ENCODE measurements at regions not wholly inside any gene's neighbourhood (a gene's known extent, or its start where the extent isn't known, plus 50 kb on each side); places are given as distances from the start of the nearest gene placed in this dataset.

DNA sequence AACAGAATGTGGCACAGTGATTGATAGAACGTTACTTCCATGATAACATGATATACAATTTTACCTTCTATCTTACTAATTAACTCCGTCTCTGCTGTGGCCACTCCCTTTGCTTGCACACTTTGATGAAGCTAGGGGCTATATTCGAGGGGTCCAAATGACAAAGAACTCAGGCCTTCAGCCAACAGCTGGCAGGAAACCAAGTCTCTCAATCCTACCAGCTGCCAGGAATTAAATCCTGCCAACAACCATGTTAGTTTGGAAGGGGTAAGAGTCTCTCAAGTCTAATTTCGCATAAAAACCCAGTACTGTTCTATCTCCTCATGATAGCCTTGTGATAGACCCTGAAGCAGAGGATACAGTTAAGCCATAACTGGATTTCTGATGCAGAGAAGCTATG, 1122.9 kb upstream of the PCDH10 start (continued):
- TF ChIP-seq ZSCAN31 (CRISPR knock-in tag; IDR thresholded peaks at IDR 0.05; ENCODE audit: low read depth) (no peak), ZNF577 (CRISPR knock-in tag; IDR thresholded peaks at IDR 0.05; ENCODE audit: borderline replicate concordance, low read depth) (no peak), EEA1 (CRISPR knock-in tag; IDR thresholded peaks at IDR 0.05; ENCODE audit: borderline replicate concordance) (no peak), ATM (IDR thresholded peaks at IDR 0.05; ENCODE audit: borderline replicate concordance) (no peak), MAZ (IDR thresholded peaks at IDR 0.05; ENCODE audit: borderline replicate concordance, low read depth, low read length) (no peak), MAZ (CRISPR knock-in tag; IDR thresholded peaks at IDR 0.05; ENCODE audit: low read depth) (no peak), KAT8 (CRISPR knock-in tag; IDR thresholded peaks at IDR 0.05) (no peak), ZFP62 (CRISPR knock-in tag; IDR thresholded peaks at IDR 0.05) (no peak), HNF4A (CRISPR knock-in tag; IDR thresholded peaks at IDR 0.05) (no peak), PHF8 (CRISPR knock-in tag; IDR thresholded peaks at IDR 0.05) (no peak)
- TF ChIP-seq, protein P1, sequence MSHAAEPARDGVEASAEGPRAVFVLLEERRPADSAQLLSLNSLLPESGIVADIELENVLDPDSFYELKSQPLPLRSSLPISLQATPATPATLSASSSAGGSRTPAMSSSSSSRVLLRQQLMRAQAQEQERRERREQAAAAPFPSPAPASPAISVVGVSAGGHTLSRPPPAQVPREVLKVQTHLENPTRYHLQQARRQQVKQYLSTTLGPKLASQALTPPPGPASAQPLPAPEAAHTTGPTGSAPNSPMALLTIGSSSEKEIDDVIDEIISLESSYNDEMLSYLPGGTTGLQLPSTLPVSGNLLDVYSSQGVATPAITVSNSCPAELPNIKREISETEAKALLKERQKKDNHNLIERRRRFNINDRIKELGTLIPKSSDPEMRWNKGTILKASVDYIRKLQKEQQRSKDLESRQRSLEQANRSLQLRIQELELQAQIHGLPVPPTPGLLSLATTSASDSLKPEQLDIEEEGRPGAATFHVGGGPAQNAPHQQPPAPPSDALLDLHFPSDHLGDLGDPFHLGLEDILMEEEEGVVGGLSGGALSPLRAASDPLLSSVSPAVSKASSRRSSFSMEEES (CRISPR knock-in tag; IDR thresholded peaks at IDR 0.05) = no peak

DNA sequence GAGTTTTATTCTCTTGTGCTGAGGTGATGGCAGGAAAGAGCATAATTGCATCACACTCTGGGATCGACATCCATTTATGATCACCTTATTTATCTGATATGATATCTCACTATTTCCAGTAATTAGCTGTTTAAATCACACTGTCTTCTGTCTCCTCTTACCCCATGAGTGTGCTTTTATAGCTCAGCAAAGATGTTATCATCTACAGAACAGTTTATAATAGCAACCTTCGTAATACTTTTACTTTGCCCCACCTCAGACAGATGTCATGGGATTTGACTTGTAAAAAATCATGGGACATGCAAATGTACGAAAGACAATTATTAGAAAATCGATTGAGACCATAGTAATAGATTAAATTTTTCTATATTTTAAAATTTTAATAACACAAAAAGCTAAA, 1122.3 kb upstream of the PCDH10 start:
- CTCF ChIA-PET (ENCODE audit: low intra/inter-chr PET ratio, low total read pairs) = no interaction called here
- Histone ChIP-seq H3K9ac (ENCODE audit: insufficient read depth, low read depth, low read length) (no peak overlapping the region), H3K4me1 (ENCODE audit: insufficient read depth, low read length) (no peaks in the 10 kb centered on the region), H3K4me3 (replicated peaks in 1 of 3; ENCODE audit: insufficient read depth in 1 of 3, low read depth in 2 of 3, low read length in 3 of 3) (no peak overlapping the region), H3K4me2 (ENCODE audit: low read depth, low read length) (no peak overlapping the region), H3K36me3 (replicated peaks in 1 of 2; ENCODE audit: control insufficient read depth in 1 of 2, insufficient read depth in 2 of 2, low read length in 2 of 2) (no peaks in the 10 kb centered on the region), H2AFZ (ENCODE audit: low read length) (no peak overlapping the region), H3K79me2 (ENCODE audit: insufficient read depth, low read length) (no peaks in the 10 kb centered on the region), H3K27me3 (ENCODE audit: control insufficient read depth in 1 of 2, insufficient read depth in 2 of 2, low read length in 2 of 2) (no peaks in the 10 kb centered on the region), H3K27ac (ENCODE audit: extremely low read length, insufficient read depth, low read length) (no peak overlapping the region), H3K9me3 (ENCODE audit: low read length) (no peaks in the 10 kb centered on the region), H4K20me1 (ENCODE audit: insufficient read depth, low read length) (no peaks in the 10 kb centered on the region)
- no peak for ATAC-seq
- intact Hi-C loops (cut with micrococcal nuclease; ENCODE audit: unreplicated experiment) = no loop called here
- no TSS peak for BruUV-seq (replicated peaks)
- DNase-seq (ENCODE audit: low spot score) = no peak
- POLR2A ChIA-PET = no interaction called here
- 3% methylated on average over 4 of the region's 4 CpGs for WGBS (ENCODE audit: low lambda C conversion rate)
- FAIRE-seq = no peak
- in situ Hi-C loops (cut with HindIII; ENCODE audit: extremely low pct_ligation_motif_present, low pct_unique_long_range_greater_than_20kb) = no loop called here
- TF ChIP-seq, protein P2, sequence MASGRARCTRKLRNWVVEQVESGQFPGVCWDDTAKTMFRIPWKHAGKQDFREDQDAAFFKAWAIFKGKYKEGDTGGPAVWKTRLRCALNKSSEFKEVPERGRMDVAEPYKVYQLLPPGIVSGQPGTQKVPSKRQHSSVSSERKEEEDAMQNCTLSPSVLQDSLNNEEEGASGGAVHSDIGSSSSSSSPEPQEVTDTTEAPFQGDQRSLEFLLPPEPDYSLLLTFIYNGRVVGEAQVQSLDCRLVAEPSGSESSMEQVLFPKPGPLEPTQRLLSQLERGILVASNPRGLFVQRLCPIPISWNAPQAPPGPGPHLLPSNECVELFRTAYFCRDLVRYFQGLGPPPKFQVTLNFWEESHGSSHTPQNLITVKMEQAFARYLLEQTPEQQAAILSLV (CRISPR knock-in tag; IDR thresholded peaks at IDR 0.05; ENCODE audit: borderline replicate concordance) = no peak
- TF ChIP-seq ZC3H13 (CRISPR knock-in tag; IDR thresholded peaks at IDR 0.05) = no peak
- TF ChIP-seq ZNF761 (CRISPR knock-in tag; conservative IDR thresholded peaks at IDR 0.05) = no peak

Measured in HepG2 (cell line).